GM18502 (cell line): ENCODE measurements at regions not wholly inside any gene's neighbourhood (a gene's known extent, or its start where the extent isn't known, plus 50 kb on each side); places are given as distances from the start of the nearest gene placed in this dataset.
A peak's percentile ranks its signal among the peaks of the same experiment; 100 is the strongest.
"Not testable (repeated sequence)": the region's sequence is repeated elsewhere in the genome, so short reads cannot be mapped to it uniquely, and the experiment has no call there.

Source experiments
- ATAC-seq: cut with Tn5 transposase; IDR thresholded peaks from one replicate; pipeline ENCODE4 v1.9.1; 2021; ENCODE audit warnings: mild to moderate bottlenecking; ENCODE audit not compliant: unreplicated experiment, poor library complexity

GRCh38 chr13:107788464-107789165 lies 426.7 kb downstream of the LIG4 start:
- ATAC-seq = no peak

DNA sequence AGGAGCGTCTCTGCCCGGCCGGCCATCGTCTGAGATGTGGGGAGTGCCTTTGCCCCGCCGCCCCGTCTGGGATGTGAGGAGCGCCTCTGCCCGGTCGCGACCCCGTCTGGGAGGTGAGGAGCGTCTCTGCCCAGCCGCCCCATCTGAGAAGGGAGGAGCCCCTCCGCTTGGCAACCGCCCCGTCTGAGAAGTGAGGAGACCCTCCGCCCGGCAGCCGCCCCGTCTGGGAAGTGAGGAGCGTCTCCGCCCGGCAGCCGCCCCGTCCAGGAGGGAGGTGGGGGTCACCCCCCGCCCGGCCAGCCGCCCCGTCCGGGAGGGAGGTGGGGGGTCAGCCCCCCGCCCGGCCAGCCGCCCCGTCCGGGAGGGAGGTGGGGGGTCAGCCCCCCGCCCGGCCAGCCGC lies 432.7 kb downstream of the LIG4 start:
- not testable (repeated sequence) for ATAC-seq

- ATAC-seq = no peak
Observed at GRCh38 chr13:107778094-107778493, 437.2 kb downstream of the LIG4 start.

DNA sequence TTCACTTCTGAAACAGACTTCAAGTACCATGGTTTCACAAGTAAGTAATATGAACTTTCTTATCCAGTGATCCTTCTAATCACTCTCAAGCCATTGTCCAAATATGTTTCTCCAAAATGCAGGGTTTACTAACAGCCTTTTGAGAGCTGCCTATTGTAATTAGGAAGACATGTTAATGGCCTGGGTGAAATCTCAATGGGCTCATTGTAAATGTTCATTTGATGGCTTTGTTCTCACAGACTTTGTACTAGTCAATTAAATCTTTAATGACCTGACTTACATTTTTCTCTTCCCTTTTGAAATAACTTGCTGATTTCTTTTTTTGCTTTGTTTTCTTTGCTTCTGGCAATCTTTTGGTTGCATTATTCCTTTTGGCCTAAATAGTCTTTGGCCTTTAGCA lies 444.8 kb downstream of the LIG4 start:
- no peak for ATAC-seq

DNA sequence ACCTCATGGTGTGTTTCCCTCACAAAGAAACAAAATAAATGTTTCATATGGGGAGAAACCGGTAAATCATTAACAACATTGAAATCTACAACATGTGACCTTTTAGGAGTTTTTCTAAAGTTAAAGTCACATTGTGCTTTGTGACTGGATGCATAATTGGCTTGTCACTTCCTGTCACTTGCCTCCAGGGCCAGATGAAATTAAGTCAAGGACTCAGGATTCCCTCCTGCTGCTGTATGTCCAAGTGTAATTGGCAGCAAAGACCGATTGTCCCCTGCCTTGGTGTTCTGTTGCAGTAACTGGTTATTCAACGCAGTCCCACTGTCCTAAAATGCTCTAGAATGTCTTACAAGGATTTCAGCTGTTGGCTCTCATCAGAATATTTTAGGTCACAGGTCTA lies 448.2 kb downstream of the LIG4 start:
- no peak for ATAC-seq

- ATAC-seq = no peak
Observed at GRCh38 chr13:107765724-107766401, 449.5 kb downstream of the LIG4 start.

GRCh38 chr13:107764046-107764445 lies 451.3 kb downstream of the LIG4 start:
- no peak for ATAC-seq

DNA sequence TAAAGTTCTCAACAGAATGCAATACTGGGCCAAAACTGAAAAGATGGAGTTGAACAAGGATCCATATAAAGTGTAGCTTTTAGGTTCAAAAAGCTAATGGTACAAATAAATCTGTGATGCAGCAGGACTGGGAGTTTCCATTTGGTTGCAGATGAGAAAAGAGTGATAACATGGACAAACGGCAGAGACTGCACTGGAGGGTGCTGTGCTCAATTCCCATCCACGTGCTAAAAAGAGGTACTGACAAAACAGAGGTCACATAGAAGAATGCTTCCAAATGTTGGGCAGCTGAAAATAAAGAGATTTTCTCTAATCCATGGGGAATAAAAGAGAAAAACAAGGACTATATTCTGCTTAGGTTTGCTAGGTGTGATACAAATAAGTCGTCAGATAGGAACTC lies 461.6 kb downstream of the LIG4 start:
- no peak for ATAC-seq

- ATAC-seq = no peak
Observed at GRCh38 chr13:107753291-107753690, 462.0 kb downstream of the LIG4 start.

DNA sequence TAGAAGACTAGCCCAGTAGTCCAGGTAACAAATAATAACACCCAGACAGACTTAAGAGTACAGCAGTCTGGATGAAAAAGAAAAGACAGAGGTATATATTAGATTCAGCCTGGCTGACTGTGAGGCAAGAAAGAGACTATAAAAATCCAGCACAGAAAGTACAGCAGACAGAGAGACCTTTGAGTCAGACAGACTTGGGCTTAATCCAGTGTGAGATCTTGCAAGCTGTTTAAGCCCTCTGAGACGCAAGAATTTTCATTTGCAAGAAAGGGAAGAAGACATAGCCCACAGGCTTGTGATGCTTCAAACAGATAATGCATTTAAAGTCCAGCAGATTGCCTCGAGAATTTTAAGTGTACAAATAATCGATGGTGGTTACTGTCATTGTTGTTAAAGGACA lies 471.4 kb downstream of the LIG4 start:
- ATAC-seq = no peak

DNA sequence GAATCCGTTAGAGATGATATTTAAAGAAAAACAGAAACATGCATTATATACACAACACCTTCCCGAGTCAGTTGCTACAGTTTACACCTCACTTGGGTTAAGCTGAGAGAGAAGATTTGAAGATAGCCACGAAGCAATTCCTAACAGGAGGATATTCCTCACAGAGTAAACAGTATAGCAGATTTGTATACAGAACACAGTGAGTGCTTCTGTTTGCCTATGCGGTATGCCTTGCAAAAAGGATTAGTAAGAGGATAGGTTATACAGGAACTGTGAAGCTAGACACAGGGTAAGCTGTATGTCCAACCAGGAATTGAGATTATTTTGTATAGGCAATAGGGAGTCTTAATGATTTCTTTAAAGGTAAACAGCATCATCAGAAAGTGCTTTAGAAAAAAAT lies 471.8 kb downstream of the LIG4 start:
- no peak for ATAC-seq

GRCh38 chr13:107743100-107743499 lies 472.2 kb downstream of the LIG4 start:
- ATAC-seq = no peak

GRCh38 chr13:107742544-107742943 lies 472.8 kb downstream of the LIG4 start:
- ATAC-seq = peak; percentile 49

- no peak for ATAC-seq
Observed at GRCh38 chr13:107738004-107738403, 477.3 kb downstream of the LIG4 start.

- no peak for ATAC-seq
Observed at GRCh38 chr13:107736731-107737130, 478.6 kb downstream of the LIG4 start.

DNA sequence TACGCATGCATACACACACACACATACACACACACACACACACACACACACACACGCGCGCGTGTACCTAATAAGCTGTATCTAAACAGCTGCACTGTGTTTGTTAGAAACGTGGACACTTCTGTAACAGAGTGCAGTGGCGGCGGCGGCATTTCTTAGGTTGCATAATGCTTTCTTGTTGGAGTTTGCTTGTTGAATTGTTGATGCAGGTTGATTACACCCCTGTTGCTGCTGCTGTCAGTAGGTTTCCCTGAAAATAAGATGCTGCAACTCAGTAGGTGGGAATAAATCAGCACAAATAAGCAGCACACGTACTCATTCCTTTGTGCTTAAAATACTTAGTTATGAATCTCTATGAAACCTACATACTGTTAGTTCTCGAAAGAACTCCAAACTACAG lies 479.2 kb downstream of the LIG4 start:
- no peak for ATAC-seq

GRCh38 chr13:107734891-107735625 lies 480.3 kb downstream of the LIG4 start:
- no peak for ATAC-seq

GRCh38 chr13:107733276-107733675 lies 482.1 kb downstream of the LIG4 start:
- no peak for ATAC-seq

GRCh38 chr13:107730813-107731212 lies 484.5 kb downstream of the LIG4 start:
- no peak for ATAC-seq

DNA sequence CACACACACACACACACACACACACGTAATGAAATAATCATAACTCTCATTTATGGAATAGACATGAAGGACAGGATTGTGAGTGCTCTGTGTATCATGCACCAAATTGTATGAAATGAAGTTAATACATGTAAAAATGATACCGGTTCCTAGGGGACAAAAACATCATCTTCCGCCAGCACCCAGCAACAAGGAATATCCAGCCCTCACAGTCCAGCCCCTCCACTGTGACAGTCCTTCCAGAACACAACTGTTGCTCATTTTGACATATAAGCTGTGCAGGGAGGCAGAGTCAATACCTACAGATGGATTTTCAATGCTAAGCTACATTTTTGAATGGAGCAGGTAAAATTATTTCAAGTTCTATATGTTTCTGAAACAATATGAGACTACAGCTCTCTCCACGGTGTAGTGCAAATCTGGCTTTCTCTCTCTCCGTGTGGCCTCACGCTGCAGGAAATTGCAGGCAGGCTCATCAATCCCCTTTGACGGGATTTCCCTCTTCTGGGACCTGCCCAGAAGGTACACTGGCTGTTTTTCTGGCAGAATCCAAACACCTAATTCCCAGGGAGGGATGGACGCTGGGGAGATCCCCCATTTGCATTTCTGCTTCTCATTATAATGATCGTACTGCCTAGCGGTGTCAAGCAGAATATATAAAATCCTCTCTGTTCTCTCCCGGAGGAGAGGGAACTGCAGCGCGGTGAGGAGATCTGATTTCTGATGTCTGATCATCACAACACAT lies 494.0 kb downstream of the LIG4 start:
- ATAC-seq = no peak

- no peak for ATAC-seq
Observed at GRCh38 chr13:107716741-107717140, 498.6 kb downstream of the LIG4 start.
